Bronchial epithelial cell (primary cell): ENCODE measurements at regions not wholly inside any gene's neighbourhood (a gene's known extent, or its start where the extent isn't known, plus 50 kb on each side); places are given as distances from the start of the nearest gene placed in this dataset.
A peak's percentile ranks its signal among the peaks of the same experiment; 100 is the strongest.
"Not testable (repeated sequence)": the region's sequence is repeated elsewhere in the genome, so short reads cannot be mapped to it uniquely, and the experiment has no call there.

ENCODE experiments used
- DNase-seq: peaks from one replicate; pipeline ENCODE4 v3.0.0-alpha.2; 2010; ENCODE audit warnings: low read depth
- FAIRE-seq: peaks from 2 replicates; lab custom pipeline; 2011; peaks lifted over from hg19 to GRCh38; lab: Jason Lieb, UNC
- H3K27me3 ChIP-seq: 2 replicates; pipeline ENCODE4 v1.5.1; 2011; ENCODE audit warnings: low read length; ENCODE audit not compliant: control insufficient read depth, insufficient read depth
- H3K36me3 ChIP-seq: 2 replicates; pipeline ENCODE4 v1.5.1; 2011; ENCODE audit warnings: low read length; ENCODE audit not compliant: control insufficient read depth, insufficient read depth
- H3K4me3 ChIP-seq: 2 replicates; pipeline ENCODE4 v1.5.1; 2011; ENCODE audit warnings: mild to moderate bottlenecking, low read depth, low read length, control low read depth
- CTCF ChIP-seq: IDR thresholded peaks from 2 replicates; pipeline ENCODE4 v1.5.1; 2011; ENCODE audit warnings: mild to moderate bottlenecking, moderate library complexity, low read length, control low read depth, inconsistent platforms; ENCODE audit not compliant: insufficient read depth, severe bottlenecking

GRCh38 chr5:20890936-20891335 is 902.9 kb upstream of the CDH18 start:
- not testable (repeated sequence) for FAIRE-seq

GRCh38 chr5:20875726-20876125 is 887.7 kb upstream of the CDH18 start:
- not testable (repeated sequence) for H3K36me3 ChIP-seq, H3K4me3 ChIP-seq, FAIRE-seq, H3K27me3 ChIP-seq, DNase-seq

More at GRCh38 chr5:20890936-20891335, 902.9 kb upstream of the CDH18 start:
- not testable (repeated sequence) for H3K4me3 ChIP-seq, H3K36me3 ChIP-seq, DNase-seq, H3K27me3 ChIP-seq

GRCh38 chr5:20865892-20866291 is 877.9 kb upstream of the CDH18 start:
- not testable (repeated sequence) for H3K4me3 ChIP-seq, H3K36me3 ChIP-seq, FAIRE-seq, DNase-seq, H3K27me3 ChIP-seq

GRCh38 chr5:20833081-20833627 is 845.2 kb upstream of the CDH18 start:
- DNase-seq, result no peak
- no peak overlapping the region for H3K4me3 ChIP-seq
- FAIRE-seq, result no peak
- no peaks in the 10 kb centered on the region for H3K27me3 ChIP-seq
- no peak for TF ChIP-seq CTCF
- H3K36me3 ChIP-seq, result no peaks in the 10 kb centered on the region

- H3K27me3 ChIP-seq, result no peaks in the 10 kb centered on the region
- H3K36me3 ChIP-seq, result no peaks in the 10 kb centered on the region
- no peak overlapping the region for H3K4me3 ChIP-seq
- DNase-seq, result no peak
- TF ChIP-seq CTCF, result no peak
- no peak for FAIRE-seq
These were observed 844.4 kb upstream of the CDH18 start for GRCh38 chr5:20832204-20833080.

- H3K36me3 ChIP-seq, H3K4me3 ChIP-seq, H3K27me3 ChIP-seq, DNase-seq, FAIRE-seq: not testable (repeated sequence)
These were observed 838.0 kb upstream of the CDH18 start for GRCh38 chr5:20825951-20826350.

- H3K36me3 ChIP-seq, FAIRE-seq, H3K27me3 ChIP-seq, H3K4me3 ChIP-seq, DNase-seq: not testable (repeated sequence)
These were observed 809.2 kb upstream of the CDH18 start for GRCh38 chr5:20797216-20797615.

GRCh38 chr5:20784755-20785154 is 796.8 kb upstream of the CDH18 start:
- not testable (repeated sequence) for DNase-seq, H3K4me3 ChIP-seq, H3K27me3 ChIP-seq, H3K36me3 ChIP-seq
- FAIRE-seq, result peak; percentile 94

- DNase-seq, FAIRE-seq, H3K4me3 ChIP-seq, H3K27me3 ChIP-seq, H3K36me3 ChIP-seq: not testable (repeated sequence)
These were observed 795.5 kb upstream of the CDH18 start for GRCh38 chr5:20783484-20783883.

GRCh38 chr5:20771338-20771737 is 783.3 kb upstream of the CDH18 start:
- DNase-seq, H3K36me3 ChIP-seq, FAIRE-seq, H3K27me3 ChIP-seq, H3K4me3 ChIP-seq: not testable (repeated sequence)

- H3K27me3 ChIP-seq, FAIRE-seq, H3K4me3 ChIP-seq, H3K36me3 ChIP-seq, DNase-seq: not testable (repeated sequence)
These were observed 777.1 kb upstream of the CDH18 start for GRCh38 chr5:20765074-20765473.

GRCh38 chr5:20759459-20759858 is 771.5 kb upstream of the CDH18 start:
- not testable (repeated sequence) for FAIRE-seq, H3K27me3 ChIP-seq, DNase-seq, H3K4me3 ChIP-seq, H3K36me3 ChIP-seq
